Activated CD8-positive, alpha-beta memory T cell treated with anti-CD3 and anti-CD28 coated beads, Interleukin-2, amount 50 U/mL, for 24 hours (primary cell): ENCODE measurements at regions not wholly inside any gene's neighbourhood (a gene's known extent, or its start where the extent isn't known, plus 50 kb on each side); places are given as distances from the start of the nearest gene placed in this dataset.

Experiments
- DNase-seq: peaks from one replicate; pipeline ENCODE4 v3.0.0-alpha.2; 2020; ENCODE audit errors: extremely low read depth

GRCh38 chr15:98144388-98144787 is 183.9 kb downstream of the ARRDC4 start:
- DNase-seq: no peak

- DNase-seq: no peak
Observed at GRCh38 chr15:98146031-98146820, 185.7 kb downstream of the ARRDC4 start.

GRCh38 chr15:98147415-98147814 is 186.9 kb downstream of the ARRDC4 start:
- DNase-seq: no peak

- no peak for DNase-seq
Observed at GRCh38 chr15:98150084-98150483, 189.6 kb downstream of the ARRDC4 start.

- no peak for DNase-seq
Observed at GRCh38 chr15:98150536-98150935, 190.0 kb downstream of the ARRDC4 start.

DNA sequence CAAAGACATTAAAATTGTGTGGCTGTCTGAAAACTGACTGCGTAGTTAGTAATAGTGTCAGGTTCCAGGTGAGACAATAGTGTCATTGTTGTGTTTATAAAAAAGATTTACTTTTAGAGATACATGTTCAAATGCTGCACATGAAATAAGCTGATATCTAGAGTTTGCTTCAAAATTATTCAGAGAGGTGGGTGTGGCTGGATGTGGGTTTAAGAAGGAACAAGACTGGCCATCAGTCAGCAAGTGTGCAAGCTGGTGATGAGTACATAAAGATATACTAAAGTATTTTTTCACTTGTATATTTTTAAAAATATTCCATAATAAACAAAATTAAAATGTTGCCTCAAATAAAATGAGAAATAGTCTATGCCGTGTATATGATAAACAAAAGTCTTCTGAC is 190.6 kb downstream of the ARRDC4 start:
- DNase-seq: no peak

DNA sequence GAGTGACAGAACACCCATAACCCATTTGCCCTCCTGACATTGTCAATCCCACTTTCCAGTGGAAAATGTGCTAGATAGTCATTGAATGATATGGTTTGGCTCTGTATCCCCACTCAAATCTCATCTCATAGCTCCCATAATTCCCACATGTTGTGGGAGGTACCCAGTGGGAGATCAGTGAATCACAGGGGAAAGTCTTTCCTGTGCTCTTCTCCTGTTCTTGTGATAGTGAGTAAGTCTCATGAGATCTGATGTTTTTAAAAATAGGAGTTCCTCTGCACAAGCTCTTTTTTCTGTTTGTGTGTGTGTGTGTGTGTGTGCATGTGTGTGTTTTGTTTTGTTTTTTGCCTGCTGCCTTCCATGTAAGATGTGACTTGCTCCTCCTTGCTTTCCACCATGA is 191.7 kb downstream of the ARRDC4 start:
- DNase-seq: no peak

DNA sequence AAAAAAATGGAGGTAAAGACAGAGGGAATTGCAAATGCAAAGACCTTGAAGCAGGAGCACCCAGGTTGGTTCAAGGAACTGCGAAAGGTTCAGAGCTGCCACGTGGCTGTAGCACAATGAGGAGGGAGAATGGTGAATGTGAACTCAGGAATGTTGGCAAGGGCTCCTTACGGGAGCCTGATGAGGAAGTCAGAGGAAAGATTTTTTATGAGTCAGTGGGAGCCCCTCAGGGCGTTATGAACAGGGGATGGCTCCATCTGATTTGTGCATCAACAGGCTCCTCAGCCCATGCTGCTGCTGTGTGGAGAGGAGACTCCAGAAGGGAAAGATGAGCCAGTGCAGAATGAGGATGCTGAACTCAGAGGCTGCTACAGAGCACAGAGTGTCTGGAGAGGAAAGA is 194.4 kb downstream of the ARRDC4 start:
- DNase-seq: no peak

DNA sequence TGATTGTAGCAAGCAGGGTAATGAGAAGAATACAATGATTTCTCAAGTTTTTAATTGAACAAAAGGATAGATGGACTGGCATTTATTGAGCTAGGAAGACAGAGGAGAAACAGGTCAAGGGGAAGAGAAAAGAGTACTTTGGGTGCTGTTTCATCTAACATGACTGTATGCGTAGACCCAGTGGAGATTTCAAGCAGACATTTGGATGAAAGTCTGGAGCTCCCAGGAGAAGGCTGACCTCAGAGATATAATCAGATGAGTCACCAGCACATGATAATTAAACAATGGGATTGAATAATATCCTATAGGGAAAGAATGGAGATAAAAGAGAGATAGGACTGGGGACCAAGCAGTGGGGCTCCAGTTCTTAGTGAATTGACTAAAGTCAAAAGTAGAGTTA is 194.9 kb downstream of the ARRDC4 start:
- no peak for DNase-seq

GRCh38 chr15:98160236-98160635 is 199.7 kb downstream of the ARRDC4 start:
- no peak for DNase-seq

DNA sequence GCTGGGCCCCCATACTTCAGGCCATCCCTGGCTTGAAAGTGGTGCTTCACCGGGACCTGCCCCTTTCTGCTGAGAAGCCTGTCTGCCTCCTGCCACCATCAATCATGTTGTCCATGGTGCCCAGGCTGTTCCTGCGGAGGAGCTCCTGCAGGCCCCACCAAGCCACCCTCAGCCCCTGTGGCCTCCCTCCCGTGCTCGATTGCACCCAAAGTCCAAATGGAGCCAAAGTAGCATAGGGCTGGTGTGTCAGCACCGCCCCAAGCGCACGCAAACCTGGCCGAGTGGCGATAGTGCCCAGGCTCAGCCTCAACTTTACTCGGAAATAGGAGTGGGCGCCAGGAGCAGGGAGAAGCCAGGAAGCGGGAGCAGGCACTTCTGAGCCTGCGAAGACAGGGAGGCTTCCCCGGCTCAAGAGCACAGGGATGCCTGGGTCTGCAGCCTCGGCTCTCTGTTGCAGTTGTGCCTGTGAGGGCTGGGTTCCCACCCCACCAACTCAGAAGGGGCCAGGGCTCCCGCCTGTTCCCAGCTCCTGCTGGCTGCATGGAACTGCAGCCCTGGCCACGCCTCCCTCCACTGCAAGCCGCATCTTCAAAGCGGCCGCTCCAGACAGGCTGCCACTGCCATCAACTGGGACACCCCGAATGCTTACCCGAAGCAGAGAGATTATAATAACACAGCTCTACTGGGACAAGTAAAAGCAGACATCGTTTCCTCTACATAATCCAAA is 203.0 kb downstream of the ARRDC4 start:
- no peak for DNase-seq

- DNase-seq: no peak
Observed at GRCh38 chr15:98164571-98164970, 204.1 kb downstream of the ARRDC4 start.

DNA sequence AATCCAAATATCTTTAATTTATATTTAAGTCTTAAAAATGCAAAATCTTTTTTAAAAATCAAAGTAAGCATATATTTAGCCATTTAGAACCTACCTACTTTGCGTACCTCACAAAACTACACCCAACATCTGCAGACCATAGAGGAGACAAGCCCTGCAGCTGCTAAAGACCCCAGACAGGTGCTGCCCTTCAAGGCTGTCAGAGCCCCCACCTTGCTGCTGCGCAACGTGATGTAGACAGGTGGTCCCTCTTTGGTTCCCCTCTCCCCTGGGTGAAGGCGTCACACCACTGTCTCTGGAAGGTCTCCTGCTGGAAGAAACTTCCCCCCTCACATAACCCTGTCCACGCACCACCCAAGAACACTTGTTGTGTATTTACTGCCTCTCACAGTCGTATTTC is 204.5 kb downstream of the ARRDC4 start:
- no peak for DNase-seq

GRCh38 chr15:98167722-98168268 is 207.3 kb downstream of the ARRDC4 start:
- no peak for DNase-seq

DNA sequence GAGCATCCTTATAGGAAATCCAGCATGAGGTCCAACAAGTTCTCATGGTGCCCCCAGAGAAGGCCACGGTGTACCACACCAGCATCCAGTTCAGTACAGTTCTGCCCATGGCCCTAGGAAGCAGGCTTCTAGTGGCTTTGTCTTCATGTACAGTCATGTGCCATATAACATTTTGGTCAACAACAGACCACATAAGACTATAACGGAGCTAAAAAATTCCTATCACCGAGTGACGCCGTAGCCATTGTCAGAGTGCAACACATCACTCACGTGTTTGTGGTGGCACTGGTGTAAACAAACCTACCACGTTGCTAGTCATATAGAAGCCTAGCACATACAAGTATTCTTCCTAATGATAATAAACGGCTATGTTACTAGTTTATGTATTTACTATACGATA is 209.0 kb downstream of the ARRDC4 start:
- no peak for DNase-seq

- DNase-seq: no peak
Observed at GRCh38 chr15:98174286-98174685, 213.8 kb downstream of the ARRDC4 start.

GRCh38 chr15:98174841-98175240 is 214.3 kb downstream of the ARRDC4 start:
- DNase-seq: no peak

DNA sequence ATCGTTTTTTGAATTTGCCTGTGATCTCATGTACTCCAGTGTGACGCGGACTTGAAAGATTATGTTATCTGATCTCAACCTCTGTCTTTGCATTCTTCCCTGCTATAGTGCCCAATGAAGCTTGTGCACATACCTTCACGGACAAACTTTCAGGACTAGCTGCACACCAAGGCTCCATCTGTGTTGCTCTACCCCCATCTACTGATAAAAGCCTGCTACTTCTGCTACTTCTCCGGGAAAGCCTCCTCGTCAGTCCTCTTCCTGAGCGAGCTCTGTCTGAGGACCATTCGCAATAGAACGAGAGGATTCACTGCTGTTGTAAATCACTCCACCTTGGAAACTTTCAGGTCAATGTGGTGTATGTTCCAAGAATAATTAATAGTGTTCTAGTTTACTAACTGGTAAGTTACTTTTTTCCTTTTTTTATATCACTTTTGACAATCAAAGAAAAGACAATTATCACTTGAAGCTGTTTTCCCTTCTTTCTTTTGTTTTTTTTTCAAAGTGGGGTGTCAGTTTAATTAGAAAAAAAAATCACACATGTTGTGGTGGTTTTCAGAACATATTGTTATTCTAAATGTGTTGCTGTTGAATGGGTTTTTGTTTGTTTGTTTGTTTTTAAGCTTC is 217.6 kb downstream of the ARRDC4 start:
- DNase-seq: no peak

DNA sequence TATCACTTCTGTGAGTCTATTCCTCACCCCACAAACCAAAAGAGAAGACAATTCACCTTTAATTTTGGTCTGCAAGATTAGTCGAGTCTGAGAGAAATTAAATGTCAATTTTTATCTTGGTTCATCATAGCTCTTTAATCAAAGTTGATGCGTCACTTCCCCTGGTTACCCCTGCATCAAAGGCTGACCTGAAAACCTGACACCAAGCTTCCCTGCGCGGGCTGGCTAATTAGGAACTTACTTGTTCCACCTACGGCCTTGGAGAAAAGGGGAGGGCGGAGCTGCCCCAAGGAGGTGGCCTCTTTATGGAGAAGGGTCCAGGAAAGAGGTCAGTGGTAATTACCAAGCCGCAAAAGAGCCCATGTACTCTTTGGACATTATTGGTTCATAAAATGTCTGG is 218.4 kb downstream of the ARRDC4 start:
- DNase-seq: no peak

DNA sequence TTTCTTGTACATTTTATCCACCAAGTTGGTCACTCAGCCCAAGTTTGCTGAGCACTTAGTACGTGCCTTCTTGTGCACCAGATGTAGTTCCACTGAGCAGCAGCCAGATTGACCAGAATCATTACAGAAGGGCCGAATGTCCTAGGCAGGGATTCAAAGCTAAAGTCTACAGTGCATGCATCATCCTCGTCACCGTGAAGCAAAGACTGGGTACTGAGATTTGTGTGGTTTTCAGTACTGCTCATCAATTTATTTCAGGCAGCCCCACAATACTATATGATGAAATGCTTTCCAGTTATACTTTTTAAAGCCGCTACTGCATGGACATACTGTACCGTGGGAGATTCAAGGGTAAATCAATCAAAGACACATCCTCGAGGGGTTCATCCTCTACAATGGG is 227.0 kb downstream of the ARRDC4 start:
- no peak for DNase-seq

DNA sequence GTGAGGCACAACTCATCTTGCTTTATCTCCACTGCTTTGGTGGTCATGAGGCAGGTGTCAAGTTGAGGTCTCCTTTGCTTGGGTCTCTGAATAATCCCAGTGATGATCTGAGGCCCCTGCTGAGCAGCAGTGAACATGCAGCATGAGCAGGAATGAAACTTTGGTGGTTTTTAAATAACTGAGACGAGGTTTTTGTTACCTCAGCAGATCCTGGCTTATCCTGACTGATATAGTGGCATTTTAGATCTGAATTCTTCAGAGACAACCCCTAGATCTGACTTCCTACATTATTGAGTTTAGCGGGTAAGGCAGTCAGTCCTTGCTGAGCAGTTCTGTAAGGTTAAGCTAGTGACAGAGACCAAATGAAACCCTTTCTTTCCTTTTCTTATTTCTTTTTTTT is 230.4 kb downstream of the ARRDC4 start:
- DNase-seq: no peak

DNA sequence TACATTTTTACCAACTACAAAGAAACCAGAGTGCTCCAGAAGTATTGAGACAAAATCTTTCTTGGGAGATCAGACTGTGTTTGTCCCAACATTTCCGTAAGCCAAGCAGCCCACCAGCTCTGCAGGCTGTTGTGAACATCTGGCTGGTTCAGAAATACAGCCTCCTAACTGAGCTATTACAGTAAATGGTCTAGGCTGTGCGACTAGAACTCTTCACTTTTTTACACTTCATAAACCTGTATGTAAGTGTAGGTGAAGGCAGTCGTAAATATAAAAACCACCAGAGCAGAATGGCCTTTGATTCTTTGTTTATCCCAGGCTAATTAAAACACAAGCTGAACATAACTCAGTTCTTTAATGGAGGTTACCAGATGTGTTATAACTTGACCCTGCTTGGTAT is 235.3 kb downstream of the ARRDC4 start:
- DNase-seq: no peak

GRCh38 chr15:98196371-98196770 is 235.9 kb downstream of the ARRDC4 start:
- DNase-seq: no peak
